Fibroblast of lung (primary cell): ENCODE measurements at regions not wholly inside any gene's neighbourhood (a gene's known extent, or its start where the extent isn't known, plus 50 kb on each side); places are given as distances from the start of the nearest gene placed in this dataset.

Source experiments
- EZH2 ChIP-seq: IDR thresholded peaks from 2 replicates; pipeline ENCODE4 v1.5.1; 2012; ENCODE audit warnings: low read length, control low read depth, mild to moderate bottlenecking; ENCODE audit errors: missing control alignments
- TF ChIP-seq, protein P1 (sequence below), 2 donors: IDR thresholded peaks in 1 of 2; conservative IDR thresholded peaks in 1 of 2; 1 replicate in 1 of 2; 2 replicates in 1 of 2; pipeline ENCODE4 v1.5.1; 2011 to 2012; ENCODE audit warnings: low read length in 2 of 2, control low read depth in 1 of 2, inconsistent platforms in 1 of 2, low read depth in 1 of 2, mild to moderate bottlenecking in 1 of 2

GRCh38 chr2:192298664-192299063 lies 103.9 kb upstream of the TMEFF2 start:
- TF ChIP-seq, protein P1, sequence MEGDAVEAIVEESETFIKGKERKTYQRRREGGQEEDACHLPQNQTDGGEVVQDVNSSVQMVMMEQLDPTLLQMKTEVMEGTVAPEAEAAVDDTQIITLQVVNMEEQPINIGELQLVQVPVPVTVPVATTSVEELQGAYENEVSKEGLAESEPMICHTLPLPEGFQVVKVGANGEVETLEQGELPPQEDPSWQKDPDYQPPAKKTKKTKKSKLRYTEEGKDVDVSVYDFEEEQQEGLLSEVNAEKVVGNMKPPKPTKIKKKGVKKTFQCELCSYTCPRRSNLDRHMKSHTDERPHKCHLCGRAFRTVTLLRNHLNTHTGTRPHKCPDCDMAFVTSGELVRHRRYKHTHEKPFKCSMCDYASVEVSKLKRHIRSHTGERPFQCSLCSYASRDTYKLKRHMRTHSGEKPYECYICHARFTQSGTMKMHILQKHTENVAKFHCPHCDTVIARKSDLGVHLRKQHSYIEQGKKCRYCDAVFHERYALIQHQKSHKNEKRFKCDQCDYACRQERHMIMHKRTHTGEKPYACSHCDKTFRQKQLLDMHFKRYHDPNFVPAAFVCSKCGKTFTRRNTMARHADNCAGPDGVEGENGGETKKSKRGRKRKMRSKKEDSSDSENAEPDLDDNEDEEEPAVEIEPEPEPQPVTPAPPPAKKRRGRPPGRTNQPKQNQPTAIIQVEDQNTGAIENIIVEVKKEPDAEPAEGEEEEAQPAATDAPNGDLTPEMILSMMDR (conservative IDR thresholded peaks at IDR 0.05 in 1 of 2, IDR thresholded peaks at IDR 0.05 in 1 of 2; ENCODE audit: low read depth in 1 of 2, low read length in 2 of 2): no peak
- no peak for TF ChIP-seq EZH2
